ENCODE measurements at regions not wholly inside any gene's neighbourhood (a gene's known extent, or its start where the extent isn't known, plus 50 kb on each side); places are given as distances from the start of the nearest gene placed in this dataset.

DNA sequence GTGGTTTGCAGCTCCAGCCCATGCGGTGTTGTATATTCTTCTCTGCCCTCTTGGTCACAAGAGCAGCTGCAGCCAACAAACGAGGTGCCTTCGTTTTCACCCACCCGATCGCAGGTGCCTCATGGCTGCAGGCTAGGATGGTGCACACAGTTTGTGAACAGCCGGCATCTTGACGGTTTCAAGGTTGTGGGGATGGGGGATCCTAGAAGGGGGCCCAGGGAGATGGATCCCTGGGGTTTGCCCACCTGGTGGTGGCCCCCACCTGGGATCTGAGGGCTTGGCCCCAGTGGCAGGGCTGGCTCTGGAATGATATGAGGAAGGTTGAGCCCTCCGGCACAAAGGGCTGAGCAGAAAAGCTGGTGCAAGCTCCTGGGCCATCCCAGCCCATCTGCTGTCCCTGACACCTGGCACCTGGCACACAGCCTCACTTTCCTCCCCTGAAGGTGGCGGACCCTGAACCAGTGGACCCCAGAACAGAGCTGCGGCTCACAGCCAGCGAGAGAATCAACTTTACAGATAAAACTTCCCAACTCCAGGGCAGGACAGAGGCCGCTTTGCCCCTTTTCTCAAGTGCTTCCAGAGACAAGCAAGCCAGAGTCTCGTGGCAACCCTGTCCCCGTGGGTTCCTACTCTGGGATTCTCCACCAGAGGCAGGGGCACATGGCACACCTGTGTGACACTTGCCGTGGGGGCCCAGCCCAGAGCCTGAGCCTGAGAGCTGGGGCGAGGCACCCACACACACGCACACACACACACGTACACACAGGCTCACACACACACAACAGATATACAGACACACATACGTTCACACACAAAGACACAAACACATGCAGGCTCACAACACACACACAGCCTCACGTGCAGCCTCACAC is 177.3 kb upstream of the PPP2R2D start:
- TF ChIP-seq, protein P1, sequence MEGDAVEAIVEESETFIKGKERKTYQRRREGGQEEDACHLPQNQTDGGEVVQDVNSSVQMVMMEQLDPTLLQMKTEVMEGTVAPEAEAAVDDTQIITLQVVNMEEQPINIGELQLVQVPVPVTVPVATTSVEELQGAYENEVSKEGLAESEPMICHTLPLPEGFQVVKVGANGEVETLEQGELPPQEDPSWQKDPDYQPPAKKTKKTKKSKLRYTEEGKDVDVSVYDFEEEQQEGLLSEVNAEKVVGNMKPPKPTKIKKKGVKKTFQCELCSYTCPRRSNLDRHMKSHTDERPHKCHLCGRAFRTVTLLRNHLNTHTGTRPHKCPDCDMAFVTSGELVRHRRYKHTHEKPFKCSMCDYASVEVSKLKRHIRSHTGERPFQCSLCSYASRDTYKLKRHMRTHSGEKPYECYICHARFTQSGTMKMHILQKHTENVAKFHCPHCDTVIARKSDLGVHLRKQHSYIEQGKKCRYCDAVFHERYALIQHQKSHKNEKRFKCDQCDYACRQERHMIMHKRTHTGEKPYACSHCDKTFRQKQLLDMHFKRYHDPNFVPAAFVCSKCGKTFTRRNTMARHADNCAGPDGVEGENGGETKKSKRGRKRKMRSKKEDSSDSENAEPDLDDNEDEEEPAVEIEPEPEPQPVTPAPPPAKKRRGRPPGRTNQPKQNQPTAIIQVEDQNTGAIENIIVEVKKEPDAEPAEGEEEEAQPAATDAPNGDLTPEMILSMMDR (IDR thresholded peaks at IDR 0.05; ENCODE audit: low read length), result no peak
- no peak for TF ChIP-seq EZH2 (optimal IDR thresholded peaks at IDR 0.05; ENCODE audit: low read depth, low read length)
- TF ChIP-seq EZH2phosphoT487 (IDR thresholded peaks at IDR 0.05; ENCODE audit: low read length), result no peak

Measured in MM.1S (cell line).